ENCODE measurements at regions not wholly inside any gene's neighbourhood (a gene's known extent, or its start where the extent isn't known, plus 50 kb on each side); places are given as distances from the start of the nearest gene placed in this dataset.

DNA sequence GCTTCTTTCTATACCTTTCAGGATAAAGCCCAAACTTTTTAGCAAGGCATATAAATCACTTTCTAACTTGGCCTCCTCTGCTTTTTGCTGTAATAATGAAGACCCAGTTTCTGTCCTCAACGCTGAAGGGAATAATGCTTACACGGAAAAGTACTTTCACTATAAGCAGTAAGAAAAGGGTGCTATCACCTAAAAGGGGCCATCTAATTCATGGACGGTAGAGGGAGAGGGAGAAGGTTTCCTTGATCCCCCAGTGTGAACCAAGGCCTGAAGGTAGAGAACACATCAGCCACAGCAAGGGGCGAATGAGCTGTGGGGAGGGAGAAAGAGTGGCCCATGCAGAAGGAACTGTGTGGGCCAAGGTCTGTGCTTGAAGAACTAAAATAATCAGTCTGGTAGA, 417.7 kb upstream of the CLINT1 start:
- TF ChIP-seq, protein P1, sequence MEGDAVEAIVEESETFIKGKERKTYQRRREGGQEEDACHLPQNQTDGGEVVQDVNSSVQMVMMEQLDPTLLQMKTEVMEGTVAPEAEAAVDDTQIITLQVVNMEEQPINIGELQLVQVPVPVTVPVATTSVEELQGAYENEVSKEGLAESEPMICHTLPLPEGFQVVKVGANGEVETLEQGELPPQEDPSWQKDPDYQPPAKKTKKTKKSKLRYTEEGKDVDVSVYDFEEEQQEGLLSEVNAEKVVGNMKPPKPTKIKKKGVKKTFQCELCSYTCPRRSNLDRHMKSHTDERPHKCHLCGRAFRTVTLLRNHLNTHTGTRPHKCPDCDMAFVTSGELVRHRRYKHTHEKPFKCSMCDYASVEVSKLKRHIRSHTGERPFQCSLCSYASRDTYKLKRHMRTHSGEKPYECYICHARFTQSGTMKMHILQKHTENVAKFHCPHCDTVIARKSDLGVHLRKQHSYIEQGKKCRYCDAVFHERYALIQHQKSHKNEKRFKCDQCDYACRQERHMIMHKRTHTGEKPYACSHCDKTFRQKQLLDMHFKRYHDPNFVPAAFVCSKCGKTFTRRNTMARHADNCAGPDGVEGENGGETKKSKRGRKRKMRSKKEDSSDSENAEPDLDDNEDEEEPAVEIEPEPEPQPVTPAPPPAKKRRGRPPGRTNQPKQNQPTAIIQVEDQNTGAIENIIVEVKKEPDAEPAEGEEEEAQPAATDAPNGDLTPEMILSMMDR (IDR thresholded peaks at IDR 0.05; ENCODE audit: unreplicated experiment) = no peak

GRCh38 chr5:158275511-158275910, 416.6 kb upstream of the CLINT1 start:
- H3K27ac Mint-ChIP-seq = no peak overlapping the region
- peaks cover 22% of the 10 kb centered on the region for H3K27me3 Mint-ChIP-seq

More for the DNA sequence above, 417.7 kb upstream of the CLINT1 start:
- DNase-seq (ENCODE audit: low spot score, unreplicated experiment) = no peak
- Mint-ChIP-seq H3K4me1 (ENCODE audit: low read depth) (peaks cover 15% of the 10 kb centered on the region), H3K4me3 (ENCODE audit: low read depth) (no peak overlapping the region), H3K27ac (no peak overlapping the region), H3K9me3 (ENCODE audit: low read depth) (peaks cover 6% of the 10 kb centered on the region), H3K27me3 (peaks cover 16% of the 10 kb centered on the region), H3K36me3 (ENCODE audit: insufficient read depth) (no peaks in the 10 kb centered on the region)

GRCh38 chr5:158273035-158273434, 414.1 kb upstream of the CLINT1 start:
- TF ChIP-seq, protein P1 (IDR thresholded peaks at IDR 0.05; ENCODE audit: unreplicated experiment) = no peak
- H3K36me3 Mint-ChIP-seq (ENCODE audit: insufficient read depth) = no peaks in the 10 kb centered on the region
- H3K4me1 Mint-ChIP-seq (ENCODE audit: low read depth) = peaks cover 15% of the 10 kb centered on the region
- peaks cover 15% of the 10 kb centered on the region for H3K27me3 Mint-ChIP-seq
- DNase-seq (ENCODE audit: low spot score, unreplicated experiment) = no peak
- no peaks in the 10 kb centered on the region for H3K9me3 Mint-ChIP-seq (ENCODE audit: low read depth)
- H3K4me3 Mint-ChIP-seq (ENCODE audit: low read depth) = no peak overlapping the region
- no peak overlapping the region for H3K27ac Mint-ChIP-seq

More at GRCh38 chr5:158275511-158275910, 416.6 kb upstream of the CLINT1 start:
- Mint-ChIP-seq H3K4me1 (ENCODE audit: low read depth) (peaks cover 15% of the 10 kb centered on the region), H3K9me3 (ENCODE audit: low read depth) (no peaks in the 10 kb centered on the region), H3K4me3 (ENCODE audit: low read depth) (no peak overlapping the region), H3K36me3 (ENCODE audit: insufficient read depth) (no peaks in the 10 kb centered on the region)
- TF ChIP-seq, protein P1 (IDR thresholded peaks at IDR 0.05; ENCODE audit: unreplicated experiment) = no peak
- DNase-seq (ENCODE audit: low spot score, unreplicated experiment) = no peak

- H3K36me3 Mint-ChIP-seq (ENCODE audit: insufficient read depth) = no peaks in the 10 kb centered on the region
- TF ChIP-seq, protein P1 (IDR thresholded peaks at IDR 0.05; ENCODE audit: unreplicated experiment) = no peak
- H3K27ac Mint-ChIP-seq = no peak overlapping the region
- DNase-seq (ENCODE audit: low spot score, unreplicated experiment) = no peak
- H3K4me1 Mint-ChIP-seq (ENCODE audit: low read depth) = peaks cover 14% of the 10 kb centered on the region
- no peak overlapping the region for H3K4me3 Mint-ChIP-seq (ENCODE audit: low read depth)
- H3K9me3 Mint-ChIP-seq (ENCODE audit: low read depth) = no peaks in the 10 kb centered on the region
- peaks cover 15% of the 10 kb centered on the region for H3K27me3 Mint-ChIP-seq
Measured at GRCh38 chr5:158272409-158272808, 413.5 kb upstream of the CLINT1 start.

GRCh38 chr5:158270996-158271554, 412.1 kb upstream of the CLINT1 start:
- H3K4me3 Mint-ChIP-seq (ENCODE audit: low read depth) = no peak overlapping the region
- TF ChIP-seq, protein P1 (IDR thresholded peaks at IDR 0.05; ENCODE audit: unreplicated experiment) = no peak
- no peaks in the 10 kb centered on the region for H3K9me3 Mint-ChIP-seq (ENCODE audit: low read depth)
- H3K27ac Mint-ChIP-seq = no peak overlapping the region
- no peak for DNase-seq (ENCODE audit: low spot score, unreplicated experiment)
- H3K36me3 Mint-ChIP-seq (ENCODE audit: insufficient read depth) = no peaks in the 10 kb centered on the region
- peaks cover 7% of the 10 kb centered on the region for H3K4me1 Mint-ChIP-seq (ENCODE audit: low read depth)
- peaks cover 13% of the 10 kb centered on the region for H3K27me3 Mint-ChIP-seq
